HepG2 (cell line): ENCODE measurements at regions not wholly inside any gene's neighbourhood (a gene's known extent, or its start where the extent isn't known, plus 50 kb on each side); places are given as distances from the start of the nearest gene placed in this dataset.

Source experiments
- ATAC-seq: fragments of 200-7000 bp; cut with Tn5 transposase; 3 replicates; pipeline ENCODE4 v1.9.1; 2020; ENCODE audit warnings: mild to moderate bottlenecking, moderate library complexity
- BruUV-seq: library from RNA; stranded (reverse); fragments of 400-500 nt; replicated peaks from 2 replicates; lab custom pipeline; 2021; lab: Mats Ljungman, UMichigan
- CTCF ChIA-PET: fragments of 300-600 bp; formaldehyde crosslinking; extraction: SDS; loops from one replicate; lab custom pipeline; 2021; ENCODE audit warnings: low total read pairs, inconsistent platforms, low intra/inter-chr PET ratio; lab: Yijun Ruan, JAX
- POLR2A ChIA-PET: fragments of 350-600 bp; sonication (Branson Sonifier 250); formaldehyde crosslinking; loops from one replicate; lab custom pipeline; 2020; ENCODE audit warnings: antibody characterized with exemption, inconsistent platforms; lab: Yijun Ruan, JAX
- DNase-seq: peaks from one replicate; pipeline ENCODE4 v3.0.0-alpha.2; 2015; ENCODE audit warnings: low spot score
- FAIRE-seq: peaks from 3 replicates; lab custom pipeline; 2011; peaks lifted over from hg19 to GRCh38; lab: Jason Lieb, UNC
- H2AFZ ChIP-seq: one replicate; pipeline ENCODE4 v1.6.1; 2011; ENCODE audit warnings: low read length, inconsistent platforms
- H3K27ac ChIP-seq: fragments of 300-600 bp; 3 replicates; pipeline ENCODE4 v1.8.0; 2011; ENCODE audit warnings: mixed run types, mild to moderate bottlenecking, mixed read lengths, low read length, inconsistent platforms; ENCODE audit not compliant: insufficient read depth; ENCODE audit errors: extremely low read length
- H3K27me3 ChIP-seq, 2 experiments: fragments of 200-600 bp in 1 of 2; 2 replicates in 1 of 2; 3 replicates in 1 of 2; pipeline versions ENCODE4 v1.6.0 to v1.8.0; 2011; ENCODE audit warnings: low read length in 2 of 2, mild to moderate bottlenecking in 2 of 2, moderate library complexity in 2 of 2, inconsistent platforms in 1 of 2; ENCODE audit not compliant: insufficient read depth in 2 of 2, control insufficient read depth in 1 of 2
- H3K36me3 ChIP-seq, 2 experiments: fragments of 200-600 bp in 1 of 2; replicated peaks in 1 of 2; 2 replicates in 1 of 2; 3 replicates in 1 of 2; pipeline versions ENCODE4 v1.5.1 to v1.8.0; 2011; ENCODE audit warnings: low read length in 2 of 2, inconsistent platforms in 1 of 2; ENCODE audit not compliant: insufficient read depth in 2 of 2, control insufficient read depth in 1 of 2
- H3K4me1 ChIP-seq: 2 replicates; pipeline ENCODE4 v1.5.1; 2012; ENCODE audit warnings: low read length, inconsistent platforms; ENCODE audit not compliant: insufficient read depth
- H3K4me2 ChIP-seq: 2 replicates; pipeline ENCODE4 v1.6.0; 2011; ENCODE audit warnings: low read depth, low read length, inconsistent platforms
- H3K4me3 ChIP-seq, 3 experiments: fragments of 200-600 bp in 1 of 3; sonication (generic), shearing (Covaris generic) in 1 of 3; replicated peaks in 1 of 3; 2 replicates each; pipeline ENCODE4 v1.5.1; 2011 to 2016; ENCODE audit warnings: low read length in 3 of 3, inconsistent platforms in 2 of 3, low read depth in 2 of 3, mild to moderate bottlenecking in 2 of 3, control low read depth in 1 of 3, mixed read lengths in 1 of 3; ENCODE audit not compliant: insufficient read depth in 1 of 3
- H3K79me2 ChIP-seq: one replicate; pipeline ENCODE4 v1.6.1; 2011; ENCODE audit warnings: low read length, inconsistent platforms; ENCODE audit not compliant: insufficient read depth
- H3K9ac ChIP-seq: 2 replicates; pipeline ENCODE4 v1.6.0; 2011; ENCODE audit warnings: mild to moderate bottlenecking, low read depth, low read length, inconsistent platforms; ENCODE audit not compliant: insufficient read depth
- H3K9me3 ChIP-seq: 2 replicates; pipeline ENCODE4 v1.5.1; 2012; ENCODE audit warnings: mild to moderate bottlenecking, low read length
- H4K20me1 ChIP-seq: 2 replicates; pipeline ENCODE4 v1.6.0; 2011; ENCODE audit warnings: inconsistent platforms, mild to moderate bottlenecking, low read length, moderate library complexity; ENCODE audit not compliant: insufficient read depth
- ETV6 ChIP-seq: sonication (generic); formaldehyde crosslinking; conservative IDR thresholded peaks from 2 replicates; pipeline ENCODE4 v1.4.0; 2020; ENCODE audit warnings: missing genetic modification reagents
- KLF6 ChIP-seq: IDR thresholded peaks from 2 replicates; pipeline ENCODE4 v1.8.0; 2016; ENCODE audit warnings: missing biosample characterization, missing genetic modification reagents
- RNF2 ChIP-seq: fragments of 450-650 bp; conservative IDR thresholded peaks from 2 replicates; pipeline ENCODE4 v1.6.1; 2016; ENCODE audit warnings: low read depth
- U2AF1 ChIP-seq: fragments of 200-400 bp; formaldehyde crosslinking; optimal IDR thresholded peaks from 2 replicates; pipeline ENCODE3; 2017; ENCODE audit warnings: mild to moderate bottlenecking, low read depth, low read length
- ZNF20 ChIP-seq: sonication (generic); formaldehyde crosslinking; IDR thresholded peaks from 2 replicates; pipeline ENCODE4 v1.4.0; 2020; ENCODE audit warnings: mild to moderate bottlenecking, moderate library complexity, missing genetic modification reagents
- ZNF225 ChIP-seq: sonication (generic); formaldehyde crosslinking; IDR thresholded peaks from 2 replicates; pipeline ENCODE4 v1.4.0; 2020; ENCODE audit warnings: mild to moderate bottlenecking, missing genetic modification reagents
- ZNF354B ChIP-seq: sonication (generic); formaldehyde crosslinking; IDR thresholded peaks from 2 replicates; pipeline ENCODE4 v1.8.0; 2022; ENCODE audit warnings: mild to moderate bottlenecking, missing genetic modification reagents
- ZNF564 ChIP-seq: sonication (generic); formaldehyde crosslinking; IDR thresholded peaks from 2 replicates; pipeline ENCODE4 v1.8.1; 2023; ENCODE audit warnings: mild to moderate bottlenecking, missing genetic modification reagents
- WGBS: methylation state at CpG from one replicate; pipeline ENCODE4 v1.1.6; 2017; ENCODE audit warnings: low lambda C conversion rate; 5-methylcytosine and 5-hydroxymethylcytosine counted together
- in situ Hi-C: cut with HindIII; loops from 2 replicates; pipeline ENCODE4 v1.10.0; 2017; ENCODE audit warnings: low pct_unique_long_range_greater_than_20kb; ENCODE audit not compliant: extremely low pct_ligation_motif_present
- intact Hi-C: fragments of 100-400 bp; cut with micrococcal nuclease; formaldehyde crosslinking; loops from one replicate; pipeline ENCODE4 v1.10.0; 2022; ENCODE audit not compliant: unreplicated experiment
- TF ChIP-seq, protein P1 (sequence below), 2 experiments: sonication (generic) in 1 of 2; formaldehyde crosslinking in 1 of 2; IDR thresholded peaks; 2 replicates each; pipeline versions ENCODE4 v1.4.0 to v1.6.1; 2018 to 2020; ENCODE audit warnings: missing genetic modification reagents in 2 of 2, borderline replicate concordance in 1 of 2, low read depth in 1 of 2, mild to moderate bottlenecking in 1 of 2, missing biosample characterization in 1 of 2
- TF ChIP-seq, protein P2 (sequence below): sonication (generic); formaldehyde crosslinking; IDR thresholded peaks from 2 replicates; pipeline ENCODE4 v1.5.0; 2020; ENCODE audit warnings: mild to moderate bottlenecking, missing genetic modification reagents, borderline replicate concordance
- TF ChIP-seq, protein P3 (sequence below): sonication (generic); formaldehyde crosslinking; IDR thresholded peaks from 2 replicates; pipeline ENCODE4 v1.8.0; 2022; ENCODE audit warnings: mild to moderate bottlenecking, missing genetic modification reagents
- TF ChIP-seq, protein P4 (sequence below): sonication (generic); formaldehyde crosslinking; IDR thresholded peaks from 2 replicates; pipeline ENCODE4 v1.4.0; 2020; ENCODE audit warnings: low read depth, missing genetic modification reagents

DNA sequence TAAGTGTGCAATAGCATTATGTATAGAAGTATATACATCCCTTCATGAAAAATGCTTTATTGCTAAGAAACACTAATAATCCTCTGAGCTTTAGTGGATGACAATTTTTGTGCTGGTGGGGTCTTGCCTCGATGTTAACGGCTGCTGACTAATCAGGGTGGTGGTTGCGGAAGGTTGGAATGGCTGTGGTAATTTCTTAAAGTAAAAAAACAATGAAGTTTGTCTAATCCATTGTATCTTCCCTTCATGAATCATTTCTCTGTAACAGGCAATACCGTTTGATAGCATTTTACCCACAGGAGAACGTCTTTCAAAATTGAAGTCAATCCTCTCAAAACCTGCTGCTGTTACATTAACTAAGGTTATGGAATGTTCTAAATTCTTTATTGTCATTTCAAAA, 816.5 kb upstream of the GJE1 start:
- no peaks in the 10 kb centered on the region for H3K4me1 ChIP-seq
- no peaks in the 10 kb centered on the region for H4K20me1 ChIP-seq
- TF ChIP-seq, protein P1, sequence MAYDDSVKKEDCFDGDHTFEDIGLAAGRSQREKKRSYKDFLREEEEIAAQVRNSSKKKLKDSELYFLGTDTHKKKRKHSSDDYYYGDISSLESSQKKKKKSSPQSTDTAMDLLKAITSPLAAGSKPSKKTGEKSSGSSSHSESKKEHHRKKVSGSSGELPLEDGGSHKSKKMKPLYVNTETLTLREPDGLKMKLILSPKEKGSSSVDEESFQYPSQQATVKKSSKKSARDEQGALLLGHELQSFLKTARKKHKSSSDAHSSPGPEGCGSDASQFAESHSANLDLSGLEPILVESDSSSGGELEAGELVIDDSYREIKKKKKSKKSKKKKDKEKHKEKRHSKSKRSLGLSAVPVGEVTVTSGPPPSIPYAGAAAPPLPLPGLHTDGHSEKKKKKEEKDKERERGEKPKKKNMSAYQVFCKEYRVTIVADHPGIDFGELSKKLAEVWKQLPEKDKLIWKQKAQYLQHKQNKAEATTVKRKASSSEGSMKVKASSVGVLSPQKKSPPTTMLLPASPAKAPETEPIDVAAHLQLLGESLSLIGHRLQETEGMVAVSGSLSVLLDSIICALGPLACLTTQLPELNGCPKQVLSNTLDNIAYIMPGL (CRISPR knock-in tag; IDR thresholded peaks at IDR 0.05; ENCODE audit: borderline replicate concordance in 1 of 2, low read depth in 1 of 2): no peak
- TF ChIP-seq, protein P2, sequence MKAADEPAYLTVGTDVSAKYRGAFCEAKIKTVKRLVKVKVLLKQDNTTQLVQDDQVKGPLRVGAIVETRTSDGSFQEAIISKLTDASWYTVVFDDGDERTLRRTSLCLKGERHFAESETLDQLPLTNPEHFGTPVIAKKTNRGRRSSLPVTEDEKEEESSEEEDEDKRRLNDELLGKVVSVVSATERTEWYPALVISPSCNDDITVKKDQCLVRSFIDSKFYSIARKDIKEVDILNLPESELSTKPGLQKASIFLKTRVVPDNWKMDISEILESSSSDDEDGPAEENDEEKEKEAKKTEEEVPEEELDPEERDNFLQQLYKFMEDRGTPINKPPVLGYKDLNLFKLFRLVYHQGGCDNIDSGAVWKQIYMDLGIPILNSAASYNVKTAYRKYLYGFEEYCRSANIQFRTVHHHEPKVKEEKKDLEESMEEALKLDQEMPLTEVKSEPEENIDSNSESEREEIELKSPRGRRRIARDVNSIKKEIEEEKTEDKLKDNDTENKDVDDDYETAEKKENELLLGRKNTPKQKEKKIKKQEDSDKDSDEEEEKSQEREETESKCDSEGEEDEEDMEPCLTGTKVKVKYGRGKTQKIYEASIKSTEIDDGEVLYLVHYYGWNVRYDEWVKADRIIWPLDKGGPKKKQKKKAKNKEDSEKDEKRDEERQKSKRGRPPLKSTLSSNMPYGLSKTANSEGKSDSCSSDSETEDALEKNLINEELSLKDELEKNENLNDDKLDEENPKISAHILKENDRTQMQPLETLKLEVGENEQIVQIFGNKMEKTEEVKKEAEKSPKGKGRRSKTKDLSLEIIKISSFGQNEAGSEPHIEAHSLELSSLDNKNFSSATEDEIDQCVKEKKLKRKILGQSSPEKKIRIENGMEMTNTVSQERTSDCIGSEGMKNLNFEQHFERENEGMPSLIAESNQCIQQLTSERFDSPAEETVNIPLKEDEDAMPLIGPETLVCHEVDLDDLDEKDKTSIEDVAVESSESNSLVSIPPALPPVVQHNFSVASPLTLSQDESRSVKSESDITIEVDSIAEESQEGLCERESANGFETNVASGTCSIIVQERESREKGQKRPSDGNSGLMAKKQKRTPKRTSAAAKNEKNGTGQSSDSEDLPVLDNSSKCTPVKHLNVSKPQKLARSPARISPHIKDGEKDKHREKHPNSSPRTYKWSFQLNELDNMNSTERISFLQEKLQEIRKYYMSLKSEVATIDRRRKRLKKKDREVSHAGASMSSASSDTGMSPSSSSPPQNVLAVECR: no peak
- TF ChIP-seq ETV6: no peak
- no peak for TF ChIP-seq ZNF564 (CRISPR knock-in tag)
- TF ChIP-seq, protein P3, sequence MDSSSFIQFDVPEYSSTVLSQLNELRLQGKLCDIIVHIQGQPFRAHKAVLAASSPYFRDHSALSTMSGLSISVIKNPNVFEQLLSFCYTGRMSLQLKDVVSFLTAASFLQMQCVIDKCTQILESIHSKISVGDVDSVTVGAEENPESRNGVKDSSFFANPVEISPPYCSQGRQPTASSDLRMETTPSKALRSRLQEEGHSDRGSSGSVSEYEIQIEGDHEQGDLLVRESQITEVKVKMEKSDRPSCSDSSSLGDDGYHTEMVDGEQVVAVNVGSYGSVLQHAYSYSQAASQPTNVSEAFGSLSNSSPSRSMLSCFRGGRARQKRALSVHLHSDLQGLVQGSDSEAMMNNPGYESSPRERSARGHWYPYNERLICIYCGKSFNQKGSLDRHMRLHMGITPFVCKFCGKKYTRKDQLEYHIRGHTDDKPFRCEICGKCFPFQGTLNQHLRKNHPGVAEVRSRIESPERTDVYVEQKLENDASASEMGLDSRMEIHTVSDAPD (CRISPR knock-in tag): no peak
- TF ChIP-seq U2AF1: no peak
- TF ChIP-seq ZNF225 (CRISPR knock-in tag): no peak
- TF ChIP-seq KLF6 (CRISPR knock-in tag): no peak
- no peak for TF ChIP-seq ZNF20
- TF ChIP-seq, protein P4, sequence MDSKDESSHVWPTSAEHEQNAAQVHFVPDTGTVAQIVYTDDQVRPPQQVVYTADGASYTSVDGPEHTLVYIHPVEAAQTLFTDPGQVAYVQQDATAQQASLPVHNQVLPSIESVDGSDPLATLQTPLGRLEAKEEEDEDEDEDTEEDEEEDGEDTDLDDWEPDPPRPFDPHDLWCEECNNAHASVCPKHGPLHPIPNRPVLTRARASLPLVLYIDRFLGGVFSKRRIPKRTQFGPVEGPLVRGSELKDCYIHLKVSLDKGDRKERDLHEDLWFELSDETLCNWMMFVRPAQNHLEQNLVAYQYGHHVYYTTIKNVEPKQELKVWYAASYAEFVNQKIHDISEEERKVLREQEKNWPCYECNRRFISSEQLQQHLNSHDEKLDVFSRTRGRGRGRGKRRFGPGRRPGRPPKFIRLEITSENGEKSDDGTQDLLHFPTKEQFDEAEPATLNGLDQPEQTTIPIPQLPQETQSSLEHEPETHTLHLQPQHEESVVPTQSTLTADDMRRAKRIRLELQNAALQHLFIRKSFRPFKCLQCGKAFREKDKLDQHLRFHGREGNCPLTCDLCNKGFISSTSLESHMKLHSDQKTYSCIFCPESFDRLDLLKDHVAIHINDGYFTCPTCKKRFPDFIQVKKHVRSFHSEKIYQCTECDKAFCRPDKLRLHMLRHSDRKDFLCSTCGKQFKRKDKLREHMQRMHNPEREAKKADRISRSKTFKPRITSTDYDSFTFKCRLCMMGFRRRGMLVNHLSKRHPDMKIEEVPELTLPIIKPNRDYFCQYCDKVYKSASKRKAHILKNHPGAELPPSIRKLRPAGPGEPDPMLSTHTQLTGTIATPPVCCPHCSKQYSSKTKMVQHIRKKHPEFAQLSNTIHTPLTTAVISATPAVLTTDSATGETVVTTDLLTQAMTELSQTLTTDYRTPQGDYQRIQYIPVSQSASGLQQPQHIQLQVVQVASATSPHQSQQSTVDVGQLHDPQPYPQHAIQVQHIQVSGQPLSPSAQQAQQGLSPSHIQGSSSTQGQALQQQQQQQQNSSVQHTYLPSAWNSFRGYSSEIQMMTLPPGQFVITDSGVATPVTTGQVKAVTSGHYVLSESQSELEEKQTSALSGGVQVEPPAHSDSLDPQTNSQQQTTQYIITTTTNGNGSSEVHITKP (CRISPR knock-in tag): no peak
- TF ChIP-seq ZNF354B (CRISPR knock-in tag): no peak
- TF ChIP-seq RNF2: no peak
- 36% methylated on average over 5 of the region's 5 CpGs for WGBS
- no peaks in the 10 kb centered on the region for H3K79me2 ChIP-seq
- ChIA-PET POLR2A (no interaction called here), CTCF (no interaction called here)
- no peaks in the 10 kb centered on the region for H3K9me3 ChIP-seq
- H3K4me3 ChIP-seq: no peak overlapping the region
- in situ Hi-C loops: no loop called here
- H3K27me3 ChIP-seq: no peaks in the 10 kb centered on the region
- FAIRE-seq (no peak), DNase-seq (no peak), ATAC-seq (no peak)
- intact Hi-C loops: no loop called here
- no TSS peak for BruUV-seq
- H3K27ac ChIP-seq: no peak overlapping the region
- no peaks in the 10 kb centered on the region for H3K36me3 ChIP-seq
- no peak overlapping the region for H3K4me2 ChIP-seq
- no peak overlapping the region for H2AFZ ChIP-seq
- no peak overlapping the region for H3K9ac ChIP-seq
